OCI-M2 (cell line): ENCODE measurements at regions not wholly inside any gene's neighbourhood (a gene's known extent, or its start where the extent isn't known, plus 50 kb on each side); places are given as distances from the start of the nearest gene placed in this dataset.
"Not testable (repeated sequence)": the region's sequence is repeated elsewhere in the genome, so short reads cannot be mapped to it uniquely, and the experiment has no call there.

Source experiments
- DNase-seq: peaks from one replicate; lab custom pipeline; 2025; ENCODE audit not compliant: unreplicated experiment; lab: John Stamatoyannopoulos, UW

- no peak for DNase-seq
Observed at GRCh38 chr13:106102786-106103185, 432.7 kb downstream of the EFNB2 start.

GRCh38 chr13:106101201-106101600 lies 434.3 kb downstream of the EFNB2 start:
- DNase-seq: no peak

GRCh38 chr13:106100171-106100919 lies 435.1 kb downstream of the EFNB2 start:
- DNase-seq: no peak

GRCh38 chr13:106099765-106100164 lies 435.7 kb downstream of the EFNB2 start:
- no peak for DNase-seq

GRCh38 chr13:106098778-106099177 lies 436.7 kb downstream of the EFNB2 start:
- no peak for DNase-seq

- DNase-seq: no peak
Observed at GRCh38 chr13:106096661-106097092, 438.8 kb downstream of the EFNB2 start.

GRCh38 chr13:106095919-106096318 lies 439.5 kb downstream of the EFNB2 start:
- DNase-seq: no peak

GRCh38 chr13:106095406-106095805 lies 440.1 kb downstream of the EFNB2 start:
- DNase-seq: no peak

GRCh38 chr13:106090001-106090400 lies 445.5 kb downstream of the EFNB2 start:
- DNase-seq: no peak

GRCh38 chr13:106089261-106089980 lies 446.0 kb downstream of the EFNB2 start:
- DNase-seq: no peak

GRCh38 chr13:106088085-106088484 lies 447.4 kb downstream of the EFNB2 start:
- DNase-seq: no peak

- no peak for DNase-seq
Observed at GRCh38 chr13:106087201-106087600, 448.3 kb downstream of the EFNB2 start.

- DNase-seq: no peak
Observed at GRCh38 chr13:106083620-106084350, 451.7 kb downstream of the EFNB2 start.

GRCh38 chr13:106081221-106081620 lies 454.2 kb downstream of the EFNB2 start:
- not testable (repeated sequence) for DNase-seq

GRCh38 chr13:106078191-106078590 lies 457.3 kb downstream of the EFNB2 start:
- no peak for DNase-seq

- no peak for DNase-seq
Observed at GRCh38 chr13:106077017-106077416, 458.4 kb downstream of the EFNB2 start.

GRCh38 chr13:106072014-106072413 lies 463.4 kb downstream of the EFNB2 start:
- no peak for DNase-seq

GRCh38 chr13:106063591-106064313 lies 471.7 kb downstream of the EFNB2 start:
- DNase-seq: no peak

- no peak for DNase-seq
Observed at GRCh38 chr13:106061781-106062180, 473.7 kb downstream of the EFNB2 start.

- DNase-seq: no peak
Observed at GRCh38 chr13:106056851-106057250, 478.6 kb downstream of the EFNB2 start.

GRCh38 chr13:106052200-106052767 lies 483.2 kb downstream of the EFNB2 start:
- DNase-seq: no peak
